Adrenal gland (tissue), 9 donors: ENCODE measurements at regions not wholly inside any gene's neighbourhood (a gene's known extent, or its start where the extent isn't known, plus 50 kb on each side); places are given as distances from the start of the nearest gene placed in this dataset.

Experiments used
- DNase-seq, 7 donors: peaks; one replicate each; pipeline ENCODE4 v3.0.0-alpha.2; 2019 to 2020
- H3K27ac ChIP-seq, 5 donors: fragments of 200-600 bp; sonication (generic) in 4 of 5; 1 replicate in 3 of 5; 2 replicates in 2 of 5; pipeline versions ENCODE4 v1.5.1 to v1.8.0; 2016 to 2020; ENCODE audit warnings: mild to moderate bottlenecking in 1 of 5
- H3K27me3 ChIP-seq: fragments of 200-600 bp; 2 replicates; pipeline ENCODE4 v1.8.0; 2021
- H3K36me3 ChIP-seq, 2 donors: fragments of 200-600 bp; replicated peaks in 1 of 2; 1 replicate in 1 of 2; 2 replicates in 1 of 2; pipeline versions ENCODE4 v1.5.1 to v1.8.0; 2018 to 2022
- H3K4me1 ChIP-seq, 2 donors: fragments of 200-600 bp; replicated peaks in 1 of 2; 1 replicate in 1 of 2; 2 replicates in 1 of 2; pipeline versions ENCODE4 v1.5.1 to v1.8.0; 2018 to 2021
- H3K4me3 ChIP-seq, 4 donors: fragments of 200-600 bp; sonication (generic) in 3 of 4; one replicate each; pipeline ENCODE4 v1.5.1; 2016 to 2018
- H3K9me3 ChIP-seq, 3 donors: fragments of 200-600 bp; sonication (generic) in 1 of 3; replicated peaks in 1 of 3; 1 replicate in 2 of 3; 2 replicates in 1 of 3; pipeline versions ENCODE4 v1.5.1 to v1.8.0; 2016 to 2021
- CTCF ChIP-seq, 6 experiments: fragments of 450-650 bp in 4 of 6; fragments of 200-600 bp in 2 of 6; sonication (generic) in 1 of 6; IDR thresholded peaks; 1 replicate in 5 of 6; 2 replicates in 1 of 6; pipeline versions ENCODE4 v1.5.1 to v1.8.0; 2016 to 2021; ENCODE audit warnings: antibody characterized with exemption in 6 of 6, mild to moderate bottlenecking in 2 of 6, moderate library complexity in 1 of 6
- POLR2A ChIP-seq, 2 donors: fragments of 450-650 bp; IDR thresholded peaks; one replicate each; pipeline ENCODE4 v1.6.1; 2017; ENCODE audit warnings: antibody characterized with exemption in 2 of 2, mild to moderate bottlenecking in 2 of 2, moderate library complexity in 1 of 2
- WGBS, 4 donors: extraction: QIAGEN DNeasy Blood & Tissue Kit in 2 of 4; methylation state at CpG; one replicate each; pipeline versions ENCODE4 v1.1.5 to v1.1.7; 2013 to 2017; 5-methylcytosine and 5-hydroxymethylcytosine counted together
- intact Hi-C, 2 donors: fragments of 100-400 bp; cut with DNase I; formaldehyde crosslinking; loops; one replicate each; pipeline versions ENCODE4 v1.14.1 to v1.15.0; 2022 to 2023
- donor health status: healthy with polysubstance abuse.
- donor health status: Bipolar disorder and iron deficiency.
- donor health status: DM: yes; HTN: yes; CAD: no.
- donor health status: DM: no; HTN: no; CAD: no.
- donor health status: DM: no; HTN: no; CAD: no.

- WGBS, 4 donors: 80 to 88% (median 83%) methylated on average over 1 of the region's 1 CpG
- DNase-seq: no peak
Observed at GRCh38 chr9:27943501-27943900, 370.2 kb upstream of the C9orf72 start.

GRCh38 chr9:27945386-27945785, 372.1 kb upstream of the C9orf72 start:
- WGBS, 4 donors: 0 to 36% (median 0%) methylated on average over 1 of the region's 1 CpG
- no peak overlapping the region for H3K4me3 ChIP-seq
- H3K9me3 ChIP-seq: no peaks in the 10 kb centered on the region
- no peaks in the 10 kb centered on the region for H3K27me3 ChIP-seq
- no peak for DNase-seq
- H3K4me1 ChIP-seq: no peaks in the 10 kb centered on the region
- TF ChIP-seq POLR2A (IDR thresholded peaks at IDR 0.05) (no peak), CTCF (IDR thresholded peaks at IDR 0.05) (no peak)
- H3K36me3 ChIP-seq: no peaks in the 10 kb centered on the region
- intact Hi-C loops: no loop called here
- H3K27ac ChIP-seq: no peak overlapping the region

More at GRCh38 chr9:27943501-27943900, 370.2 kb upstream of the C9orf72 start:
- Histone ChIP-seq H3K27me3 (no peaks in the 10 kb centered on the region), H3K9me3 (no peaks in the 10 kb centered on the region), H3K4me1 (no peaks in the 10 kb centered on the region), H3K36me3 (no peaks in the 10 kb centered on the region), H3K27ac (no peak overlapping the region), H3K4me3 (no peak overlapping the region)
- no peak for TF ChIP-seq CTCF (IDR thresholded peaks at IDR 0.05)
- TF ChIP-seq POLR2A (IDR thresholded peaks at IDR 0.05): no peak
- intact Hi-C loops: no loop called here

GRCh38 chr9:27950382-27950781, 377.1 kb upstream of the C9orf72 start:
- DNase-seq: no peak
- WGBS, 4 donors: 83 to 90% (median 85%) methylated on average over 8 of the region's 8 CpGs
- Histone ChIP-seq H3K9me3 (no peaks in the 10 kb centered on the region), H3K4me3 (no peak overlapping the region), H3K36me3 (no peaks in the 10 kb centered on the region), H3K4me1 (no peaks in the 10 kb centered on the region), H3K27me3 (no peaks in the 10 kb centered on the region), H3K27ac (no peak overlapping the region)
- intact Hi-C loops: no loop called here
- no peak for TF ChIP-seq POLR2A (IDR thresholded peaks at IDR 0.05)
- TF ChIP-seq CTCF (IDR thresholded peaks at IDR 0.05): no peak

GRCh38 chr9:27954858-27955257, 381.6 kb upstream of the C9orf72 start:
- Histone ChIP-seq H3K27me3 (no peaks in the 10 kb centered on the region), H3K9me3 (no peaks in the 10 kb centered on the region), H3K27ac (no peak overlapping the region), H3K4me1 (no peaks in the 10 kb centered on the region), H3K36me3 (no peaks in the 10 kb centered on the region), H3K4me3 (no peak overlapping the region)
- DNase-seq: no peak
- 23 to 39% (median 25%) methylated on average over 1 of the region's 1 CpG for WGBS, 4 donors
- no peak for TF ChIP-seq CTCF (IDR thresholded peaks at IDR 0.05)
- TF ChIP-seq POLR2A (IDR thresholded peaks at IDR 0.05): no peak
- intact Hi-C loops: no loop called here
